Activated T-helper 1 cell treated with anti-CD3 and anti-CD28 coated beads, Interleukin-2, amount 50 U/mL, for 16 hours (primary cell): ENCODE measurements at regions not wholly inside any gene's neighbourhood (a gene's known extent, or its start where the extent isn't known, plus 50 kb on each side); places are given as distances from the start of the nearest gene placed in this dataset.

Experiments used
- DNase-seq, 2 donors: peaks; one replicate each; pipeline ENCODE4 v3.0.0-alpha.2; 2020; ENCODE audit warnings: low read depth in 1 of 2, low spot score in 1 of 2

- no peak for DNase-seq
Observed at GRCh38 chr2:122210898-122211856, 455.7 kb downstream of the TSN start.

DNA sequence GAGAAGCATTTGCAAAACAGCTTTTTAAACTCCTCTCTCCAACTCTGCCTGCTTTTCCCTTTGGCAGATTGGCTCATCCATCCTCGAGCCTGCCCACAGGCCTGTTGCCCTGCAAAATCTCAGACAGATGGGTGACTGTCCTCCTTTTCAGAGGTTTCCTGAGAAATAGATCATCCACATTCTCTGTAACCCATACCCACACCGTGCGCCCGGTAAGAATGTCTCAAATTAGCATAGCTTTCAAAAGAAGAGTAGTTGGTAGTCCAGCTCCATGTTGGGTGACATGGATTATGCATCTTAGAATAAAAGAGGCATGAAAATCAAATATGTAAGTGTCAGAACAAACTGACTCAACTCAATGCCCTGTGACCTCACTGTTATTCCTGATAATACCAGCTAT lies 457.9 kb downstream of the TSN start:
- no peak for DNase-seq

- DNase-seq = no peak
Observed at GRCh38 chr2:122216071-122216470, 460.6 kb downstream of the TSN start.

GRCh38 chr2:122216901-122217300 lies 461.4 kb downstream of the TSN start:
- no peak for DNase-seq

DNA sequence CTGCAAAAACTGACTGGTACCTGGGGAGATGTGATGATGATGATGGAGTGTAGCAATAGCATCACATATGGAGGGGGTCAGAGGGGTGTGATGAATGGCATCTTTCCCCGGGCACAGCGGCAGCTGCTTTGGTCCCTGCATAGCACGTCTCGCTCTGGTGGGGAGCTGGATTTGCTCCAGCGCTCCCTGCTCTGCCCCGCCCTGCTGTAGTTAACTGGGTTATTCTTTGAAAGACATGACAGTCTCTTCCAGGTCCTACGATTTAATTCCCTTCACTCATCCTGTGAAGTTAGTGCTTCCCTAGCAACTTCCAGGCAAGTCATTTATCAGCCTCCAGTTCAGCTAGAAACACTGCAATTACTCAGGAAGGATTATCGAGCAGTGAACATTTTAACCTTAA lies 463.1 kb downstream of the TSN start:
- no peak for DNase-seq

DNA sequence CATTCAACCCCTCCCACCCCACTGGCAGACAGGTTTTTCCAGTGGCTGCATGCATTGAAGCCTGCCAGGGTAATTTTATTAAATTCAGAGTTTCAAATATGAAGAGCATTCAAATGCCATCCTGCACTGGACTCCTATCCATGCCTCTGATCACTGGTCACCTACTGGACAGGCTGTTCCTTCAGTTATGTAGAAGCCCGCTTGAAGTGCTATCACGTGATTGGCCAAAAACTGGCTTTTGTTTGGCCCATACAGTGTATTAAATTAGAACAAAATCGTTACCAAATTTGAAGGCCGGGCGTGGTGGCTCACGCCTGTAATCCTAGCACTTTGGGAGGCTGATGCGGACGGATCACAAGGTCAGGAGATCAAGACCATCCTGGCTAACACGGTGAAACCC lies 464.1 kb downstream of the TSN start:
- no peak for DNase-seq

DNA sequence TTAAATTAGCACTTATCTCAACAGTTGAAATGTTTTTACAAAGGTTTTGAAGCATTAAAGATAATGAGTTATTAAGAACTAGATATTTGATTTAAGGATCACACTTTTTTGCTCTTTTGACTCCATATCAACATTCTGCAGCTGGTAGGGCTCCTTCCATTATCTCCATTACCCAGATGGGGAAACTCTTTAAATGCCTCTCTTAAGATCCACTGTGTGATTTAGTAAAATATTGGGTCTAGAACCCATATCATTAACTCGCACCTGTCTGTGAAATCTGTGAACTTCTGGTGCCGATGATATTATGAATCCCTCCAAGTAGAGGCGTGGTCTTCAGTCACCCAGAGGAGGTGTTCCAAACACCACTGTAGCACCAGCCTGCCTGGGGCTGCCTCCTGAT lies 466.2 kb downstream of the TSN start:
- no peak for DNase-seq

DNA sequence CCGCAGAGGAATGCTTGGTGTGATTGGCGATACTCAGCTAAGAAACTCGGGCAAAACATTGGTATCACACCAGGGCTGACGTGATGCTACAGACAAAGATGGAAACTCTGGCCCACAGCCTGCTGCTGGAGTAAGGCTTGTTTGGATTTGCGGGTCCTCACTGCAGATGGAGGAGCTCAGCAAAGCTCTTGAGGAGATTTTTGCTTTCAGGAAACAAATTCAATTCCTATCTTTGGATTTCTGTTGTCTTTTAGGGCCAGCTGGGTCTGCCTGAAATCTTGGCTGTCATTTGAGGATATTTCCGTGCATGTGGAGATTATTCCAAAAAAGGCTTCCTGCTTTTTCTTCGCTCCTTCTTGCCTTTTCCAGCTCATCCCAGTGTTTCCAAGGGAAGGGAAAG lies 475.8 kb downstream of the TSN start:
- no peak for DNase-seq

- DNase-seq = no peak
Observed at GRCh38 chr2:122233372-122233771, 477.9 kb downstream of the TSN start.

DNA sequence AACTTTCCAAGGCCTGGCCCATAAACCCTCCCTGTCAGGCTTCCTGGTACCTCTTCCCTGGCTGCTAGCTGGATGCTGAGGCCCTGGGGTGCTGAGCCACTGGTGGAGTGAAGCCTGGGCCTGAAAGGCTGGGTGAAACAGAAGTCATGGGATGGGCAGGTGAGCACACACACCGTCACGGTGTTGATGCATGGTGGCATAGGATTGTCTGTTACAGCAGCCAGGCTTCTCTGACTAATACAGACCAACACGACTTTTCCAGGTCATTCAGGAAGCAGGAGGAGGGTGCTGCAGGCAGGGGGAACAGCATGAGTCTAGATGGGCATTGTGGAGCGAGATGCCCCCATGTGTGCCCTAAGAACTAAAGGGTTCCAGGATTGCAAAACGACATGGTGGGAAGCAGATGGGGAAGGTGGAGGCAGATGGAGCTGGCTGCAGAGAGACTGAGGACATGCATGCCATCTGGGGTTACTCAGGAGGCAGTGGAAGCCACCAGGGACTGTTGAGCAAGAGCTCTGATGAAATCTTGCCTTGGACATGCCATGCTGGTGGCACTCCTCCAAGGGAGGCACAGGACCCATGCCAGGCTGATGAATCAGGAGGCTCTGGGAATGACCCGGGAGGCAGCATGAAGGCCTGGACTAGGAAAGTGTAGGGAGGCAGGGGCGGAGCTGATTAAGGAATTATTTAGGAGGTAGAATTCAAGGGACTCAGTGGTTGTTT lies 480.9 kb downstream of the TSN start:
- no peak for DNase-seq

- no peak for DNase-seq
Observed at GRCh38 chr2:122236925-122237324, 481.5 kb downstream of the TSN start.

- DNase-seq = no peak
Observed at GRCh38 chr2:122237450-122237849, 482.0 kb downstream of the TSN start.

- DNase-seq = no peak
Observed at GRCh38 chr2:122238006-122238559, 482.6 kb downstream of the TSN start.

DNA sequence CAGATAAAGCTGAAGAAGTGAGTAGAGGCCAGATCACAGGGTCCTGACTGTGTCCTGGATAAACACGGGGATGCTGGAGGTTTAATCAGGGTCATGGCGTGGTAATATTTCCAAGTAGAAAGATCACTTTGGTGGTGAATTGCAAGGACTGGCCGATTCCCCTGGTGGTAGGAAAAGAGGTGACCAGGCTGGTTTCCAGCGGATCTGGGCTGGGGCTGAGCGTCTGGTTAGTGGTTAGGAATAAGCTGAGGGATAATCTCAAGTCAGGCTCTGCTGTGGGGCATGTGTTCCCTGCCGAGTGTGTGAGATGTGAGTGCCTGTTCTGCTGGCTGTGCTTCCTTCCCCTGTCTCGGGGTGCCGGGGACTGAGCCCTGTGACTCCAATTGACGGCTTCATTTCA lies 484.0 kb downstream of the TSN start:
- DNase-seq = no peak

- no peak for DNase-seq
Observed at GRCh38 chr2:122244598-122245229, 489.3 kb downstream of the TSN start.

GRCh38 chr2:122249673-122250072 lies 494.2 kb downstream of the TSN start:
- no peak for DNase-seq

DNA sequence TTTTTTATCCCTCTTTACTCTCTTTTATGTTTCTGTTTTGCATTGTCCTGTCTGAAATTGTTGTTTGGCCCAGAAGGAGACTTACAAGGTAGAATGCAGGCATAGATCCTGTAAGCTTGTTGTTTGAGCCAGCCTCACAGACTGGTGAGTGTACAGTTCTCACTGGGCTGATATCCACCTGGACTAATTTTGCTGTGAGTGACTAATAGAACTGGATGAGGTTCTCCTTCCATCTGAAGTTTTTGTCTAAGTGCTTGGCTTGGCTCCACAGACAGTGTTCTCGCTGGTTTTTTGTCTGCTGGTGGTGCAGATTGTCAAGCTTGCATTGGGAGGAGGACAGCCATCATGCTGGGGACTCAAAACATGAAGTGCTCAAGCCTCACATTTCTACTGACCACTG lies 495.7 kb downstream of the TSN start:
- no peak for DNase-seq

DNA sequence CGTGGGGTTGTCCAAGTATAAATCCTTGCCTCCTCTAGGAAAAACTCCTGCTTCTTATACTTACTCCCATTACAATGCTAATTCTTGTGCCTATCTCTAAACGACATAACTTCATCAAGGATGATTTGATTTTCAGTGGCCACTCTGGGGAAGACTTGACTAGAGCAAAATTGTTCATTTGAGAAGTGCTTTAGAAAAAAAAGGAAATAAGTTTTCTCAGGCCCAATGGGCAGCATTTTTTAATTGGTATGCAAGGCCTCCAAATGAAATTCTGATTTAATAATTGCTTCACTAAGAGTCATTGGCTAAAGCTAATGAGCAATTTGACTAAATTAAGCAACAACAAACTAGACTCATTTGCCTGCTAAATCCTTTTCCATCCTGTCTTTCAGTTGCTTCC lies 496.1 kb downstream of the TSN start:
- DNase-seq = no peak

DNA sequence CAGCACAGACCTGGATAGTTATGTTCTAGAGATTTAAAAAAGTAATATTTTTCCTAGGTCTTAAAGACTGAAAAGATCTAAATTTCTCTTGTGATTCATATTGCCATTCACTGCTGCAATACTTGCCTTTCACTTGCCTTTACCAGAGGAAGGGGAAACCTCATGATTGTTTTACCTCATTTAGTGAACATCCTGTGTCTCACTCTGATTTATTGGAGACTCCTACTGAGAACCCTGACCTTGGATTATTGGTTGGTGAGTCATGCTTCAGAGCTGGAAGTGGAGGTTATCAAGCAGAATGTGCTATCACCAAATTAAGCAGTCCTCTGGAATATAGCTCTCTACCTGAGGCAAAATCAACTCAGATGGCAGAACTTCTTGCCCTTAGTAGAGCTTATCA lies 500.5 kb downstream of the TSN start:
- DNase-seq = no peak

DNA sequence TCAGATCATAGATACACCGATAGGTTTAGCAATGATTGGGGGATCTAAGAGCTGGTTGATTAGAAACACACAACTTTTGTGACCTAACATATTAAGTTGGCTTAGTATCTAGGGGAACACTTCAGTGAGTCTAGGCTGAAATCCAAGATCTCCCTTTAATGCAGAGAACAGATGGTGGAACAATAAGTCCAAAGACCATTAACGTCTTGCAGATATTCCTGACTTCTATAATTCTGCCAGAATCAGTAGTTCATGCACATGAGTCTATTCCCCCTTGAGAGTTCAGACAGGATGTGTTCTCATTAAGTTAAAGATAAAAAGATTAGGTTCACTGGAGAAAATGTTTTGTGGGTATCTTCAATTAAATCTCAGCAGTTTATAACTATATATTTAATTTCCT lies 506.5 kb downstream of the TSN start:
- DNase-seq = no peak

DNA sequence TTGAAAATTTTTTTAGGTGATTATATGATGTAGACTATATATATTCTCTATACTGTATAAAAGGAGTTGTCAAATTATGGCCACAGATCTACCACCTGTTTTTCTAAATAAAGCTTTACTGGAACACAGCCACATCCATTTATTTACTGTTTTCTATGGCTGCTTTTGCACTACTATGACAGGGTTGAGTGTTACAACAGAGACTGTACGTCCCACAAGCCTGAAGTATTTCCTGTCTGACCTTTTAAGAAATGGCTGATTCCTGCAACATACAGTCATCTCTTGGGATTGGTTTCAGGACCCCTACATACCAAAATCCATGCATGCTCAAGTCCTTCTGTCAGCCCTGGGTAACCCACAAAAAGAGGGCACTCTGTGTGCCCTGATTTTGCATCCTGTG lies 508.3 kb downstream of the TSN start:
- DNase-seq = no peak

DNA sequence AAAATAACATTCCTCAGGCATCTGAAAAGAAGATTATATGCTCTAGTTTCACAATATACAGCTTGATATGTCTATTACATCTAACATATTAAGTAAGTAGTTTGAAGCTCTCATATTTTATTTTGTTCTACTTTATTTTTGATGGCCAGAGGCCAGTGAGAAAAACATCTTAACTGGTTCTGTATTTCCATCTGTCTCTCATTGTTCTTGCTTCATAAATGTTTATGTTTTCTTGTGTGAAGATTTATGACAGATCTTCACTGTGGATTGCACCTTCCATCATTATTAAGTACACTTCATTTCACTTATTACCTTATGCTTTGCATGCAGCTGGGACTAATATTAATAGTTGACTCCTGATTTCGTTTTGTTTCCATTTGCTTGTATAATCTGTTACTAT lies 511.2 kb downstream of the TSN start:
- no peak for DNase-seq
